Trophoblast cell (in vitro differentiated cells and primary cell): ENCODE measurements at regions not wholly inside any gene's neighbourhood (a gene's known extent, or its start where the extent isn't known, plus 50 kb on each side); places are given as distances from the start of the nearest gene placed in this dataset.
A peak's percentile ranks its signal among the peaks of the same experiment; 100 is the strongest.

ENCODE experiments used
- DNase-seq, 2 donors: peaks; one replicate each; pipeline ENCODE4 v3.0.0-alpha.2; 2016
- H2AFZ ChIP-seq: 2 replicates; pipeline ENCODE4 v1.6.1; 2013; ENCODE audit warnings: low read length, moderate library complexity, mild to moderate bottlenecking; ENCODE audit not compliant: insufficient read depth, poor library complexity
- H2AK5ac ChIP-seq: 2 replicates; pipeline ENCODE4 v1.6.1; 2013; ENCODE audit warnings: mild to moderate bottlenecking, low read length
- H2BK120ac ChIP-seq: 2 replicates; pipeline ENCODE4 v1.6.1; 2013; ENCODE audit warnings: low read length, mild to moderate bottlenecking, moderate library complexity; ENCODE audit not compliant: insufficient read depth, poor library complexity
- H2BK12ac ChIP-seq: 2 replicates; pipeline ENCODE4 v1.6.1; 2013; ENCODE audit warnings: mild to moderate bottlenecking, low read length, moderate library complexity
- H2BK5ac ChIP-seq: 2 replicates; pipeline ENCODE4 v1.6.1; 2013; ENCODE audit warnings: low read length, low read depth, moderate library complexity, mild to moderate bottlenecking; ENCODE audit not compliant: poor library complexity
- H3K14ac ChIP-seq: 2 replicates; pipeline ENCODE4 v1.6.1; 2013; ENCODE audit warnings: mild to moderate bottlenecking, low read length
- H3K18ac ChIP-seq: 2 replicates; pipeline ENCODE4 v1.6.1; 2013; ENCODE audit warnings: mild to moderate bottlenecking, low read length
- H3K23ac ChIP-seq: 2 replicates; pipeline ENCODE4 v1.6.1; 2013; ENCODE audit warnings: low read length
- H3K27ac ChIP-seq: 2 replicates; pipeline ENCODE4 v1.5.1; 2013; ENCODE audit warnings: low read depth, mild to moderate bottlenecking, inconsistent platforms, low read length, moderate library complexity
- H3K27me3 ChIP-seq: 2 replicates; pipeline ENCODE4 v1.6.1; 2013; ENCODE audit warnings: inconsistent platforms, mild to moderate bottlenecking, low read length, moderate library complexity; ENCODE audit not compliant: insufficient read depth
- H3K36me3 ChIP-seq, 2 experiments: 1 replicate in 1 of 2; 2 replicates in 1 of 2; pipeline ENCODE4 v1.6.1; 2013; ENCODE audit warnings: low read length in 2 of 2, mild to moderate bottlenecking in 2 of 2, moderate library complexity in 1 of 2; ENCODE audit not compliant: insufficient read depth in 2 of 2, control insufficient read depth in 1 of 2
- H3K4ac ChIP-seq: 2 replicates; pipeline ENCODE4 v1.6.1; 2013; ENCODE audit warnings: low read depth, mild to moderate bottlenecking, low read length, moderate library complexity
- H3K4me1 ChIP-seq, 2 experiments: 1 replicate in 1 of 2; 2 replicates in 1 of 2; pipeline ENCODE4 v1.6.1; 2013; ENCODE audit warnings: low read length in 2 of 2, mild to moderate bottlenecking in 2 of 2, moderate library complexity in 1 of 2; ENCODE audit not compliant: insufficient read depth in 2 of 2, control insufficient read depth in 1 of 2
- H3K4me2 ChIP-seq: 2 replicates; pipeline ENCODE4 v1.6.1; 2013; ENCODE audit warnings: inconsistent platforms, mild to moderate bottlenecking, low read length, moderate library complexity
- H3K4me3 ChIP-seq: 2 replicates; pipeline ENCODE4 v1.5.1; 2013; ENCODE audit warnings: mild to moderate bottlenecking, low read depth, low read length, inconsistent platforms
- H3K79me1 ChIP-seq: one replicate; pipeline ENCODE4 v1.6.1; 2013; ENCODE audit warnings: low read length
- H3K79me2 ChIP-seq: 2 replicates; pipeline ENCODE4 v1.6.1; 2013; ENCODE audit warnings: low read length, mild to moderate bottlenecking; ENCODE audit not compliant: control insufficient read depth, insufficient read depth, poor library complexity
- H3K9ac ChIP-seq: 2 replicates; pipeline ENCODE4 v1.6.1; 2013; ENCODE audit warnings: mild to moderate bottlenecking, low read length
- H3K9me3 ChIP-seq: 2 replicates; pipeline ENCODE4 v1.6.1; 2013; ENCODE audit warnings: low read depth, mild to moderate bottlenecking, control low read depth, inconsistent platforms, low read length; ENCODE audit not compliant: insufficient read depth
- H4K12ac ChIP-seq: 2 replicates; pipeline ENCODE4 v1.6.1; 2013; ENCODE audit warnings: low read depth, mild to moderate bottlenecking, low read length, moderate library complexity
- H4K8ac ChIP-seq: 2 replicates; pipeline ENCODE4 v1.6.1; 2013; ENCODE audit warnings: low read depth, mild to moderate bottlenecking, low read length, moderate library complexity
- H4K91ac ChIP-seq: one replicate; pipeline ENCODE4 v1.6.1; 2013; ENCODE audit warnings: low read depth, mild to moderate bottlenecking, low read length, moderate library complexity
- WGBS: extraction: QIAGEN DNeasy Blood & Tissue Kit; methylation state at CpG from one replicate; pipeline ENCODE4 v1.1.7; 2013; ENCODE audit warnings: missing lambda C conversion rate; ENCODE audit not compliant: insufficient read length, insufficient coverage; ENCODE audit errors: extremely low coverage; 5-methylcytosine and 5-hydroxymethylcytosine counted together

DNA sequence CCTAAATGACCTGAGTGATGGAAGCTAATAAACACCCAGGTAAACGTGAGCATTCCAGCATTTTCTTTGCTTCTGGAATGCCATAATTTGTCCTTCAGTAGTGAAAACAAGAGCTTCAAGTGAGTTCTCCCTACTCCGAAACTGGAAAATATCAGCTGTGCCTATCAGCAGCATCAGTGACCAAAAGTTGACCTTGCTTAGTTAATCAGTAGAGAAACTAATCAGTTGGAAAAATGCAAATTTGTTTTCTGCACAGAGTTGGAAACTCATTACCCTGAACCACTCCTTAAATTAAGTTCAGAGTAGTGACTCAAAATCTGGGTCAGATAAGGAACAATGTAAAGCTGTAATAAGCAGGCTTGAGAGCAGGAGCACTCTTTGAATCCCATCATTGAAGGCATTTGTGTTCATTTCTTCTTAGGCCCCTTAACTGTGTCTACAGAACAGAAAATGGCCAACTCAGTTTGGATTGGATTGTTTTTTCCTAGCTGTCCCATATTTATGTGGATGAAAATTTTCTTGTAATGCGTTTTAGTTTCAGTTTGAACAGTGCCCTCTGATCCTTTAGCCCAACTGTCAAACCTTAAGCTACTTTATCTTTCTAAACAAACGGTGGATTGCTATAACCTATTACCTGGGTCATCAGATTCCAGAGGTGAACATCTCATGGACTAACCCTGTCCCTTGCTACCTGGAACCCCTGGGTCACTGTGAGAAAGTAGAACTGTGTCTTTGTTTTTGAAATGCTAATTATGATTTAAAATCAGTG, 290.4 kb downstream of the TOX3 start:
- no peaks in the 10 kb centered on the region for H3K36me3 ChIP-seq
- no peak overlapping the region for H4K91ac ChIP-seq
- no peak overlapping the region for H2BK5ac ChIP-seq
- no peak overlapping the region for H3K27ac ChIP-seq
- H2BK120ac ChIP-seq: no peak overlapping the region
- no peak overlapping the region for H3K23ac ChIP-seq
- no peak overlapping the region for H4K8ac ChIP-seq
- no CpG with 5 or more reads among the region's 4 CpGs for WGBS
- H3K9ac ChIP-seq: no peak overlapping the region
- H2AK5ac ChIP-seq: no peak overlapping the region
- H4K12ac ChIP-seq: no peak overlapping the region
- H3K4me2 ChIP-seq: no peak overlapping the region
- no peak overlapping the region for H2BK12ac ChIP-seq
- no peaks in the 10 kb centered on the region for H3K27me3 ChIP-seq
- DNase-seq: peak in 1 of 2 donors; percentile 10
- no peak overlapping the region for H3K4ac ChIP-seq
- peaks cover 1% of the 10 kb centered on the region for H3K9me3 ChIP-seq
- no peaks in the 10 kb centered on the region for H3K4me1 ChIP-seq
- H3K79me1 ChIP-seq: no peaks in the 10 kb centered on the region
- H3K79me2 ChIP-seq: no peaks in the 10 kb centered on the region
- H2AFZ ChIP-seq: no peak overlapping the region
- no peak overlapping the region for H3K14ac ChIP-seq
- H3K4me3 ChIP-seq: no peak overlapping the region
- H3K18ac ChIP-seq: no peak overlapping the region

DNA sequence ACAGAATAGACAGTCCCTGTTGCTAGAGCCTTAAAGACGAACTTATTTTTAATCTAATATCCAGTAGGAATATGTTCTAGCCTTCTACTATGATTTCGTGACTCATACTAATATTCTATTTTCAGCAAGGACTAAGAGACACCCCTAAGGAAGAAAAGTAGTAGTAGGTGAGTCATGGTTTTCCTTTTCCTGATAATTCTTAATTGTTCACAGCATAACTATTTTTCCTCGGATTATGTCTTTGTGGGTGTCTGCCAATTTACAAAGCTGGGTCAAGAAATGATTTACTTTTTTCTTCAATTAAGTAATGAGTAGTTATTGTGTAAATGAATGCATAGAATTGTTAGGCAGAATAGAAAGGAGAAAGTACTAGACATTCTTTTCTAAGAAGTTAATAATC, 292.2 kb downstream of the TOX3 start:
- H3K27me3 ChIP-seq: no peaks in the 10 kb centered on the region

DNA sequence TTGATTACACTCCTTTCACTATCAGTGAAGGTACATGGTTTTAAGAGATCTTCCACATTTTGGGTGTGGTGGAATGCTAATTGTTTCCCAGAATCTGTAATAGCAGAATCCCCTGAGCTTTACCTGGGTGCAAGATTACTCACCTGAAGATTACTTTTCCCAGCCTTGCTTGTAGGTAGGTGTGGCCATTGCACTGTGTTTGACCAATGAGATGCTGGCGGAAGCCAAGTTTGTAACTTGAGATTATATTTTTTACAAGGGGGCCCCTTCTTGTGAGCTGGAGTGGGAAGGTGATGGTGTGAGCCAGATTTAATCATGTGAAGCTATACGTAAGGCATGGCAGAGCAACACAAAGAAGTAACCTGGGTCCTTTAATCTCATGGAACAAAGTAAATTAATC, 294.3 kb downstream of the TOX3 start:
- Histone ChIP-seq H2AK5ac (no peak overlapping the region), H3K79me1 (no peaks in the 10 kb centered on the region), H3K9ac (no peak overlapping the region), H4K91ac (no peak overlapping the region), H2BK120ac (no peak overlapping the region), H3K79me2 (no peaks in the 10 kb centered on the region), H3K4me3 (no peak overlapping the region), H2BK12ac (no peak overlapping the region), H3K36me3 (no peaks in the 10 kb centered on the region), H3K27ac (no peak overlapping the region), H4K12ac (no peak overlapping the region), H3K23ac (no peak overlapping the region), H2BK5ac (no peak overlapping the region), H3K4me2 (no peak overlapping the region), H4K8ac (no peak overlapping the region), H3K9me3 (no peaks in the 10 kb centered on the region), H2AFZ (no peak overlapping the region), H3K4ac (no peak overlapping the region), H3K14ac (no peak overlapping the region), H3K4me1 (no peaks in the 10 kb centered on the region), H3K18ac (no peak overlapping the region), H3K27me3 (no peaks in the 10 kb centered on the region)
- WGBS: no CpG with 5 or more reads among the region's 2 CpGs
- DNase-seq: no peak

More for the DNA sequence above, 292.2 kb downstream of the TOX3 start:
- H3K9me3 ChIP-seq: peaks cover 1% of the 10 kb centered on the region
- no peak overlapping the region for H3K4ac ChIP-seq
- H3K36me3 ChIP-seq: no peaks in the 10 kb centered on the region
- no peak overlapping the region for H2BK120ac ChIP-seq
- H4K8ac ChIP-seq: no peak overlapping the region
- H3K79me2 ChIP-seq: no peaks in the 10 kb centered on the region
- no peak overlapping the region for H3K9ac ChIP-seq
- H2BK12ac ChIP-seq: no peak overlapping the region
- H4K12ac ChIP-seq: no peak overlapping the region
- no peak overlapping the region for H3K4me2 ChIP-seq
- no peaks in the 10 kb centered on the region for H3K79me1 ChIP-seq
- H2BK5ac ChIP-seq: no peak overlapping the region
- no peak overlapping the region for H2AFZ ChIP-seq
- no peak for DNase-seq
- no peaks in the 10 kb centered on the region for H3K4me1 ChIP-seq
- H2AK5ac ChIP-seq: no peak overlapping the region
- no CpG with 5 or more reads among the region's 3 CpGs for WGBS
- no peak overlapping the region for H3K14ac ChIP-seq
- no peak overlapping the region for H3K23ac ChIP-seq
- H4K91ac ChIP-seq: no peak overlapping the region
- H3K27ac ChIP-seq: no peak overlapping the region
- no peak overlapping the region for H3K4me3 ChIP-seq
- no peak overlapping the region for H3K18ac ChIP-seq

DNA sequence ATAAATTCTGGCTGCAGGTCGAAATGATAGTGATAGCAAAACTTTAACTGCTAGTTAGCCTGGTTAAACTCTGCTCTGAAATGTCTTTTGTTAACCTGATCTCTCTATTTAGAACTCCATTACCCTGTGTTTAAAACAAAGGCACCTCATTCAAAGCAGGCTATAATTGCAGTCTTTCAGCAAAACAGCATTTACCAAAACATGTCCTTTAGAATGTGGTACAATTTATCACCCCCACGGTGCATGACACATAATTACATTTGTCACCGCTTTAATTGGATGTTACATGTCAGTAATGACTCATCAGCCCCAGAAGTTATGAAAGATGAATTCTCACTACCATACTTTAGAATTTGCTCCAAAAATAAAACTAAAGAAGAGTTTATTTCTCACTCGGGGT, 295.4 kb downstream of the TOX3 start:
- Histone ChIP-seq H4K12ac (no peak overlapping the region), H3K9me3 (peaks cover under 1% of the 10 kb centered on the region), H4K91ac (no peak overlapping the region), H3K27me3 (no peaks in the 10 kb centered on the region), H3K4me1 (no peaks in the 10 kb centered on the region), H3K14ac (no peak overlapping the region), H2AFZ (no peak overlapping the region), H4K8ac (no peak overlapping the region), H3K79me2 (no peaks in the 10 kb centered on the region), H3K18ac (no peak overlapping the region), H3K23ac (no peak overlapping the region), H3K27ac (no peak overlapping the region), H2BK120ac (no peak overlapping the region), H3K4ac (no peak overlapping the region), H3K9ac (no peak overlapping the region), H3K4me3 (no peak overlapping the region), H2AK5ac (no peak overlapping the region), H2BK5ac (no peak overlapping the region), H2BK12ac (no peak overlapping the region), H3K79me1 (no peaks in the 10 kb centered on the region), H3K36me3 (no peaks in the 10 kb centered on the region), H3K4me2 (no peak overlapping the region)
- DNase-seq: peak in 1 of 2 donors; percentile 26
- WGBS: no CpG with 5 or more reads among the region's 4 CpGs
